ENCODE measurements at regions not wholly inside any gene's neighbourhood (a gene's known extent, or its start where the extent isn't known, plus 50 kb on each side); places are given as distances from the start of the nearest gene placed in this dataset.
"Not testable (repeated sequence)": the region's sequence is repeated elsewhere in the genome, so short reads cannot be mapped to it uniquely, and the experiment has no call there.

DNA sequence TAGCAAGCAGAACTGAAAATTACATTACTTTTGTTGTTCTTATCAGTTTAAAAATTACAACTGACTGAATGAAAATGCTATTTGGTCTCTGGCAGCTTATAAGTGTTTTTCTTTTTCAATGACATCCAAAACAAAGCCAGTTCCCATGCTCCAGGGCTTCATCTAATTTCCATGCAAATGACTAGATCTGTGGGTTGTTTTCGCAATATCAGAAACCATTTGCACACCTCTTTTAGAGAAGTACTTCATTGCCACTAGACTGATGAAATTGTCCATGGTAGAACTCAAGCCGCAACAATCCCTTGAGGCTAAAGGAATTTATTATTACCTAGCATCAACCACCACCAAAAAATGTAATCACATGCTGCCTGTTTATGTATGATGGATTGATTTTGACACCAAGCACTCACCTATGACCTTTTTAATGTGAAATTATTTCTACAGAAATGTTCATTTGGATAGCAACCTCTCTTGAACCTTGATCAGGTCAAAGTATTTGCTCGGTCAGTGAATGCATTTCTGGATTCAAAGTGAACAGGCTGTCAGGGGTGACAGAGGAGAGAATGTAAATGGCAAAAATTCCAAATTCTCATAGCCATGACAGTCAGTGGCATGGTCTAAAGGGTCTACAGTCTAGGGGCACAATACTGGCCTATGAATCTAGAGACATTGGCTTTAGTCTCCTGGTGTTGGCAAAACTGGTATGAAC, 769.3 kb downstream of the SORCS1 start:
- no peak for DNase-seq (ENCODE audit: low read depth in 4 of 4, low spot score in 3 of 4)

DNA sequence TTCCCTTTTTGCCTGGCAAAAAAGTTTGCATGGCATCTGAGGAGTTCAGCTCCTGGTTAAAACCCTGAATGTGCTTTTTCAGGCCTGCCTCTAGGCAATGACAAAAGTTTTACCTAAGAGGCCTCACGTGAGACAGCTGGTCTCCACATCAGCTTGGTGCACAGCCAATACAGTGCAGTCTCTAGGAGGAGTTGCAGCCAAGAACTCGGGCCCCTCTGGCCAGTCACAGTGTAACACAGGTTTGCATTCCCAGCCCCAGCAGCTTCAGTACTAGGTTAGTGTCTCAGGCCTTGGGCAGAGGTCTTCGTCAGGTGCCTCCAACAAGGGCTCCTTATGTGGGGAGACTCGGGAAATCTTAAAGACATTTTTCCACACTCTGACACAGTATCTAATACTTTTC, 771.7 kb downstream of the SORCS1 start:
- no peak for DNase-seq (ENCODE audit: low read depth in 4 of 4, low spot score in 3 of 4)

DNA sequence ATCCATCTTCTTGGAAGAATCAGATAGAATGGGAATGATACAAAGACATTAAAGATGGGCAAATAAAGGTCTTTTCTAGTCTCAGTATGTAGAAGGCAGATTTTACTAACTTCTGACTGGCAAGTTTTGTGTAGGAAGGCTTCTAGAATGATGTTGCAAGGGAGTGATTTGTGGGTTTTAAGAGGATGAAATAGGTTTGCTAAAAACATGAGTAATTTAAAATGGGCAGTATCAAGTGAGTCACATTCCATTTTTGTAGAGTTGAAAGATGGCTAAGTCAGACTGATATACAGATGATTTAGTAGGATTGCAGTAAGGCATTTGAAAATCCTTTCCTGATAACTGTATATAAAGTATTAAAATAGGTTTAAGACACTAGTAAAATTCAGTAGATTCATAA, 777.4 kb downstream of the SORCS1 start:
- no peak for DNase-seq (ENCODE audit: low read depth in 4 of 4, low spot score in 3 of 4)

DNA sequence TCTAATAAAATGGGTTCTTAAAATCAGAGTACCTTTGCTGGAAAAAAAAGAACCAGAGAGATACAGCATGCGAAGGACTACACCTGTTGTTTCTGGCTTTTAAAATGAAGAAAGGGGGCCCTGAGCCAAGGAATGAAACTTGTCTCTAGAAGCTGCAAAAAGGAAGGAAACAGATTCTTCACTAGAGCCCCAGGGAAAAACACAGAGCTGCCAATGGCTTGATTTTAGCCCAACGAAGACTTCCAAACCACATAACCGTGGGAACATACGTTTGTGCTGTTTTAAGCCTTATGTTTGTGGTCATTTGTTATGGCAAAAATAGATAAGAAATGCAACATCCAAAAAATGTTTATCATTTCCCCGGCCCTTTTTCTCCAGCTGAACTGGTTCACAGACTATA, 780.0 kb downstream of the SORCS1 start:
- no peak for DNase-seq (ENCODE audit: low read depth in 4 of 4, low spot score in 3 of 4)

DNA sequence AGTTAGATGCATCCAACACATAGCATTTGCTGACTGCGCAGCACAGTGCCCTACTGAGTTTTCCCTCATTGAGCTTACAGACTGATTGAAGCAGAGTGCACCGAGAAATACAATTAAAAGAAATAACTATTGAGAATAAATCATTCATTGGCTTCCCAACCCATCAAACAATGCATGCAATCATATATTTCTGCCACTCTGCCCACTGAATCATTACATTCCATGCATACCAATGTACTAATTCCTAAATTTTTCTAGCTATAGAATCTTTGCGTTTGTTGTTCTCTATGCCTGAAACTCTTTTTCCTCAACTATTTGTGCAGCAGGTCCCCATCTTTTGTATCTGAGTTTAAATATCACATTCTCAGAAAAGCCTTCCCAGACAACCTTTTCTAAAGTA, 783.8 kb downstream of the SORCS1 start:
- DNase-seq (ENCODE audit: low read depth in 4 of 4, low spot score in 3 of 4), result no peak

DNA sequence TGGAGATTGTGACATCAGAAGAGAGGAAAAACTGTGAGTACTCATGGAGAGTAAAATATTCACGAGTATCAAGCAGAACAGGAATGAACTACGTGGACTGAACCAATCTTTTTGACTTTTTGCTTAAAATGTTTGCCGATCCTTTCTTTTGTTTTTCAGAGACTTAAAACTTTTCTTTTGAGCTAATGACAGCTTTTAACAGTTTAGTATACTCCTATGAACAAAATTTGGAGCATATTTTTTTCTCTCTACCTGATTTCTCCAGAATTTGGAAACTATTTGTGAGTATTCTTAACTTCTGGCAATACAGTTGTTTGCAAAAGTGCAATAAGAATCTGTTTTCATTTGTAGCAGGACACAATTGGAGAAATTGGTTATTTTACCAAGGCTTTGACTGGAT, 786.3 kb downstream of the SORCS1 start:
- DNase-seq (ENCODE audit: low read depth in 4 of 4, low spot score in 3 of 4), result no peak

DNA sequence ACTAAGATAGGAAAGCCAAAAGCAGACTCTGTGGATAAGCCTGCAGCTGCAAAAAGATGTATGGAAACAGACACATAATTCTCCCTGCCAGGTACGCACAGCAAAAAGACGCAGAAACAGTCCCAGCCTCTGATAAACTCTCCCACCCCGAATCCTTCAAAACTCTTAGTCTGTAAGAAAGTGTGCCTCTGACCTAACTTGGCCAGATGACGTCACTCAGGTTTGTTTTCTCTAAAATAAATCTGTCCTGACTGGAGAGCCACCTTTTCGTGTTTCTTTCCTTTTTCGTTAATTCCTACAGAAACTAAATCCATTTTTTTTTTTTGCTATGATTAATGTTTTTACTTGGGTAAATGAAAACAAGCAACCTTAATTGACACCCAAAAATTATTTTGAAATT, 793.8 kb downstream of the SORCS1 start:
- no peak for DNase-seq (ENCODE audit: low read depth in 4 of 4, low spot score in 3 of 4)

DNA sequence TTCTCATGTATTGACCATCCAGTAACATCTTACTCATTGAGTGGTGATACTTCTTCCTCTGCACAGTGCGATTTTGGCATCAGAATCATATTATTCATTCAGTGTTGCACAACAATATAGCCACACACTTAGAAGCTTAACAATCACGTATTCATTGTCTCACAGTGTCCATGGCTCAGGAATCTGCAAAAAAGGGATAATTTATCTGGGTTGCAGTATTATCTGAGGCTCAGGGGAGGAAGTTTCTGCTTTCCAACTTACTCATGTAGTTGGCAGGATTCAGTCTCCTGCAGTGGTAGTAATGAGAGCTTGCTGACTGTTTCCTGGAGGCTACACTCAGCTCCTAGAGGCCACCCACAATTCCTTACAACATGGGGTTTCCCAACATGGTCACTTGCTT, 803.6 kb downstream of the SORCS1 start:
- DNase-seq (ENCODE audit: low read depth in 4 of 4, low spot score in 3 of 4), result no peak

DNA sequence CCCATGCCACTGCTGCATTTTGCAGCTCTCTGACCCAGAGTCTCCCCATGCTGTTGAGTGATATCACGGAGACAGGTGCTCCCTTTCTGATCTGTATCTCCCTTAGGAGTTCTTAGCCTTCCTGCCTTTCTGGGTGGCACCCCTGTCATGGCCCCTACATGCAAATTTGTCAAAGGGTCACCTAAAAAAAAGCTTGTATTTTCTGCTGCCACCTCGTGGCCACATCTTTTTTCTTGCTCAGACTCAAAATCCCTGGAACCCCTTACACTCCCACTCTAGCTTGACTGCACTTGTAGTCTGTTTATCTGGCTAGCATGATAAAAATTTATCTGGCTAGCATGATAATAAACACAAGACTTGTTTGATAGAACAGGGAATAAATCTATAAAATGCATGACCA, 809.1 kb downstream of the SORCS1 start:
- no peak for DNase-seq (ENCODE audit: low read depth in 4 of 4, low spot score in 3 of 4)

DNA sequence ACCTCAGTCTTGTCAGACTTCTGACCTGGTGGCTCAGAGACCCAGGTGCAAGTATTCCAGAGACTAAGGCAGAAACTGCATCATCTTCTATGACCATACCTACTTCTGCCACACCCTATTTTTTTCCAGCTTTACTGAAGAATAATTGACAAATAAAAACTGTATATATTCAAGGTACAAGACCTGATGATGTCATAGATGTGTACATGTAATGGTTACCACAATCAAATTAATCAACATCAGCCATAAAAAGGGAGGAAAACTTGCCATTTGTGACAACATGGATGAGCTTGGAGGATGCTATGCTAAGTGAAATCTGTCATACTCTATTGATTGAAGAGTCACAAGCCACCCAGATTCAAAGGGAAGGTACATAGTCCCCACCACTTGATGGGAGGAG, 815.6 kb downstream of the SORCS1 start:
- no peak for DNase-seq (ENCODE audit: low read depth in 4 of 4, low spot score in 3 of 4)

DNA sequence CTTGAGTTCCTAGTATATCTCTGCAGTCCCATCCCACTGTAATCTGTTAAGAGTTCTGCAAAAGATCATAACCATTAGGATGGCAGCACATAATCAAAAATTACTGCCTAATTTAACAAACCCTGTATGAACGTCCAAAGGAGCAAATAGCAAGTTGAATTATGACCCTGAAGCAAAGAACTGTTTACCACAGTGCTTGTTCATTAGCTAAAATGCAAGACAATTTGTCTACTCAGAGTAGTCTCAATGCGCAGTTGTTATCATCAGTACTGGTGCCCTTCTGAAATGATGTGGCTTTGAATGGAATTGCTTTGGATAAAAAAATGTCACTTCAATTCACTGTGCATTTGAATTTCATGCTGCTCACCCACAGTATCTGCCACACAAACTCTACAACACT, 817.0 kb downstream of the SORCS1 start:
- no peak for DNase-seq (ENCODE audit: low read depth in 4 of 4, low spot score in 3 of 4)

DNA sequence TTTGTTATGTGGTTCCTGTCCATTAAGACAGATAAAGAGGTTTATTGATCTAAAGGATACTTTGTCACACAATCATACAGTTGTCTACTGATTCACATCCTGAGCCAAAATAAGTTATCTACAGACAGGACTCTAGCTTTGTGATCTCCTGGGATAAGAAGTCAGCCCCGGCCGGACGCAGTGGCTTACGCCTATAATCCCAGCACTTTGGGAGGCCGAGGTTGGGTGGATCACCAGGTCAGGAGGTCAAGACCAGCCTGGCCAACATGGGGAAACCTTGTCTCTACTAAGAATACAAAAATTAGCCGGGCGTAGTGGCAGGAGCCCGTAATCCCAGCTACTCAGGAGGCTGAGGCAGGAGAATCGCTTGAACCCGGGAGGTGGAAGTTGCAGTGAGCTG, 821.0 kb downstream of the SORCS1 start:
- not testable (repeated sequence) for DNase-seq (ENCODE audit: low read depth in 4 of 4, low spot score in 3 of 4)

DNA sequence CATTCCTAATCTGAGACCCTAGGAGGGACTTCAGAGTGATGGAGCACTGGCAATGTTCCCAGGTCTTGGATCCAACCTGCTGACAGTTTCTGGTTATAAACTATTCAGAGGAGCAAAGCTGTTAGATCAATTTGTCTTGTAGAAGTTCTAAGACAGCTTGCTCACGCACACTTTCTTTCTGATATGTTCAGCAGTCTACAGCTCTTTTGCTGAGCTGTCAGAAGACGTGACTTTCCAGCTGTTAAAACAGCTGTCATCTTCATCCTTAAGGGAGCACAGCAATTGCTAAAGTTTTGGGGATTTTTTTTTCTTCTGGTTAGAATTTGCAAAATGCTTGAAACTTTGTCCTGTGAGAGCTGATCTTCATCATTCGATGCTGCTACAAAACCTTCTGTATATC, 823.1 kb downstream of the SORCS1 start:
- peak; percentile 8 to 20 (median 16) for DNase-seq (ENCODE audit: low read depth in 4 of 4, low spot score in 3 of 4)

DNA sequence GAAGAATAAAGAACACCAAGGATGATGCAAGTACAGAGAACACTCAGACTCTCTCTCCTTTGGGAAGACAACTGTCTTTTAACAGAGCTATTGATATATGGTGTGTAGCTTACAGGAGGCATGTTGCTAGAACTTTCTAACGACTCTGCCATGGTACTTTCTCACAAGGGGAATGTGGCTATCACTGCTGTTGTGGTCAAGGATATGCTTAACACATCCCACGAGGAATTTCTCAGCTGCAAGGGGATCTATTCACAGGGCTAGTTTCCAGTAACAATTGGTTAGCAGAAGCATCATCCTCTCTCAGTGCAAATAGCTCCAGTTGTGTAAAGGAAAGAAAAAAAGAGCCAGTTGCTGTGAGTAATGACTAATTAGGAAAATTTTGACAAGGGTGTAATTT, 826.0 kb downstream of the SORCS1 start:
- DNase-seq (ENCODE audit: low read depth in 4 of 4, low spot score in 3 of 4), result no peak

DNA sequence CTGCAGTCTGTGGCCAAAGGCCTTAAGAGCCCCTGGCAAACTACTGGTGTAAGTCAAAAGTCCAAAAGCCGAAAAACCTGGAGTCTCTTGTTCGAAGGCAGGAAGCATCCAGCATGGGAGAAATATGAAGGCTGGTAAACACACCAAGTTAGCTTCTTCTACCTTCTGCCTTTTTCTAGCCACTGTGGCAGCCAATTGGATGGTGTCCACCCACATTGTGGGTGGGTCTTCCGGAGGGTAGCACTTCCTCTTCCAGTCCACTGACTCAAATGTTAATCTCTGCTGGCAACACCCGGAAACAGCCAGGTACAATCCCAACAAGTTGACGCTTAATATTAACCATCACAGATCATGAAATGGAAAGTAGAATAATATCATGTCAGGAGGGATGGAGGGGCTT, 827.6 kb downstream of the SORCS1 start:
- DNase-seq (ENCODE audit: low read depth in 4 of 4, low spot score in 3 of 4), result no peak

DNA sequence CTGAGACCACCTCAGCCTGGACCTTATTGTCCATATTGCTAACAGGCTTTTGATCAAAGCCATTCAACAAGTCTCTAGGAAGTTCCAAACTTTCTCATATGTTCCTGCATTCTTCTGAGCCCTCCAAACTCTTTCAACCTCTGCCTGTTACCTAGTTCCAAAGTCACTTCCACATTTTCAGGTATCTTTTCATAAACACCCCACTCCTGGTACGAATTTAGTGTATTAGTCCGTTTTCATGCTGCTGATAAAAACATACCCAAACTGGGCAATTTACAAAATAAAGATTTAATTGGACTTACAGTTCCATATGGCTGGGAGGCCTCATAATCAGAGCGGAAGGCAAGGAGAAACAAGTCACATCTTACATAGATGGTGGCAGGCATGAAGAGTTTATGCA, 836.8 kb downstream of the SORCS1 start:
- DNase-seq (ENCODE audit: low read depth in 4 of 4, low spot score in 3 of 4), result no peak

DNA sequence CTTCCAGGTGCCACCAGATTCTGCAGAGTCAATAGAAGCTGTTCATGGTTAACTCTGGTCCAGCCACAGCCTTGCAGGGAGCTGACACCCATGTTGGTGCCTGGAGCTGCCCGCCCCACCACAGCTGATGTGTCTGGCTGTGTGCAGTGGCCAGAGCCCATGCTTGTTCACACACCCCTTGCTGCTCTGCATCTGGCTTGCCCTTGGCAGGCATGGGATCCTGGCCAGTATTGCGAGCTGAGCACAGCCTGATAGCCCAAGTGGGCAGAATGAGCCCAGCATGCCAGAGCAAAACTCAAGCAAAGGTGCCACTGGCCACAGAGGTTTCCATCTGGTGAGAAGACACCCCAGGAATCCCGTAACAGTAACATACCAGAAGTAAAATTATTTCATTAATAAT, 843.6 kb downstream of the SORCS1 start:
- no peak for DNase-seq (ENCODE audit: low read depth in 4 of 4, low spot score in 3 of 4)

DNA sequence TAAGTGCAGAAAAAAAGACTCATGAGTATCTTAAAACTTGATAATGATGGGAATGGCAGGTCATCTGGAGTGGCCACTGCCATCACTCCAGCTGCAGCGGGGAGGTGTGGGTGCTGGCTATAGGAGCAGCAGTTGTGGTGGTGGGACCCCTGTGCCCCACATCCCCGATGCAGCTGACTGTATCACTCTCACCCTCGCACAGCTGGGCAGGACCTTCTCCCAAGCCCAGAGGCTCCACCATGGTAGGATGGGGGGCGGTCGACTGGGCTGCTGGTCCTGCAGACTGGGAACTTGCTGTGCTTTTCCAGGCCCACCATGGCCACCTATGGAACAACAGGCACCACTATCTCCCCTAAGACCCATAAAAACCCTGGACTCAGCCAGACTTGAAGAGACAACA, 844.4 kb downstream of the SORCS1 start:
- DNase-seq (ENCODE audit: low read depth in 4 of 4, low spot score in 3 of 4), result no peak

DNA sequence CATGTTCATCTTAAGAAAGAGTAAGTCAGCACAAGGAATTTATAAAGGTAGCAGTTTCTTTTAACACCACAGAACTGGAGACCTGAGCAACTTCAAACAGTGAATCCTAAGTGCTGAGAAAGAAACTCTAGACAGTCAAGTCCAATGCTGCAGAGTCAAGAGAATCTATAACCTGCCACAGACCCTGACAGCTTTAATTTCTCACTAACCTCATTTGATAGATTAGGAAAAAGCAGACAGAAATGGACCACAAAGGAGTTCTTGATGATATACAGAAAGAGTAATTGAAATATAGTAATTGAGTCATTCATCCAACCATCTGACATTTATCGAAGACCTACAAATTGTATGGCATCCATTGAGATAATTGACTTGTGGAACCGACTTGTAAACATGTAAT, 847.0 kb downstream of the SORCS1 start:
- no peak for DNase-seq (ENCODE audit: low read depth in 4 of 4, low spot score in 3 of 4)

DNA sequence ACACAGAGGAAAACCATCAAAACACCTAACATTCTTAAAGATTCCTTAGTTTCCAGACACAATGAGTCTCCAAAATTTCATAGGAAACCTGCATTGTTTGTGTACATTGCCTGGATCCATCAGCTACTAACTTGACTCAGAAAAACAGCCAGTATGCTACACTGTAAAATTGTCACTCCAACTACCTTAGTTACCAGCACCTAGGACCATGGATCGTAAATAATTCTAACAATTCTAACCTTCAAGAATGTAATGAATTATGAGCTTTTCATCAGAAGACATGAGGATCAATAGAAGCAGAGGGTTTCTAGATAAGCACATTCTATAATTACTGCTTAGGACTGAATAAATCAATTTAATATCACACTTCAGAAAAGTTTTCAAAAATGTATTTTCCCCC, 851.5 kb downstream of the SORCS1 start:
- no peak for DNase-seq (ENCODE audit: low read depth in 4 of 4, low spot score in 3 of 4)

DNA sequence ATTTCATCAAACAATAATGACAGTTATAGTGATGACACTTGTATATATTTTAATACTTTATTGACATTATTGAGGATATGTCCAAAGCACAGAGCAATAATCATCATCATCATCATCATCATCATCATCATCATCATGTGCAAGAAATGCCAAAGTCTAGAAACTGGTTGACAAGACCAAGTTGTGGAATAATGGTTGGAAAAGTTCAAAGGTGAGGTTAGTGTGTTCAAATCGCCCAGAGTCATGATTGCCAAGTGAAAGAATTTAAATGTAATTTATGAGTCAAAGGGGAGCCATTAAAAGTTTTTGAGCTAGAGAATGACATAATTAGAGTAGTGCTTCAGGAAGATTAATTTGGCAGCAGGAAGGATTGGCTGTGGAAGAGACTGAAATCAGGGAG, 852.4 kb downstream of the SORCS1 start:
- no peak for DNase-seq (ENCODE audit: low read depth in 4 of 4, low spot score in 3 of 4)

DNA sequence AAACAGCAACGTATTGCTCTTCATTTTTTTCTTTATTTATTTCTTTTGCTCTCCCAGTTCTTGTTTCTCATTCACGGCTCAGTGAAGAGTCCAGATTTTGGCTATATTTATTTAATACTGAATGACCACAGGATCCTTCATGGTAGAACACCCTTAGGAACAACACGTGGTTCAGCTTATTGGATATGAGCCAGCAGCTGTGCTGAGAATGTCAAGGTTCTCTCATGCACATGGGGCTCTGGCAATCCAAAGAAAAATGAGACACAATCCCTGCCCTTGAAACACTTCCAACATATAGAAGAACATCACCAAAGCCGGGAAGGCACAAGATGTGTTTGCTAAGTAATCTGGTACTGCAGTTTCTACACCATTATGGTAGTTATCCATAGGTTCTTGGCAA, 852.9 kb downstream of the SORCS1 start:
- DNase-seq (ENCODE audit: low read depth in 4 of 4, low spot score in 3 of 4), result no peak

DNA sequence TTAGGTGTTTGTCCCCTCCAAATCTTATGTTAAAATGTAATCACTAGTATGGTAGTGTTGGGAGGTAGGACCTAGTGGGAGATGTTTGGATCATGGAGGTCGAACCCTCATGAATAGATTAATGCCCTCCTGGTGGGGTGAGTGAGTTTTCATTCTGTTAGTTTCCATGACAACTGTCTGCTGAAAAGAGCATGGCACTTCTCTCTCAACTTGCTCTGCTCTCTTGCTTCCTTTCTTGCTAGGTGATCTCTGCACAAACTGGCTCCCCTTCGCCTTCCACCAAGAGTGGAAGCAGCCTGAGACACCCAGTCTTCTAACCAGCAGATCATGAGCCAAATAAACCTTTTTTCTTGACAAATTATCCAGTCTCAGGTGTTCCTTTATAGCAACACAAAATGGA, 853.9 kb downstream of the SORCS1 start:
- DNase-seq (ENCODE audit: low read depth in 4 of 4, low spot score in 3 of 4), result no peak
